ENCODE measurements at regions not wholly inside any gene's neighbourhood (a gene's known extent, or its start where the extent isn't known, plus 50 kb on each side); places are given as distances from the start of the nearest gene placed in this dataset.

DNA sequence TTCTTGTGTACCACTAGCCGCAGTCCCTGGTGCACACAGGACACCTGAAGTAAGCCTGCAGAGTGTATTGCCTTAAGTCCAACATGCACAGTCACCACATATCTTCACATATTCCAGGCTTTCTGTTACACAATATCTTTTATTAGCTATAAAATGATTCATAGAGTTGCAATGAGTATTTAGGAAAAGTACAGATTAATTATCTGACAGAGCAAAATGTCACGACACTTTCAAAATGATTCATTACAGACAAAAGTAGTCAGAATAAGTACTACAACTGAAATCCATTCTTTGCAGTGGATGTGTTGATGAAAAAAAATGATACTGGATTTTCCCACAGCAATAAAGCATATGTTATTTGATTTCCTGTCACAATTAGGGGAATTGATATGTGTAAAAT is 199.5 kb upstream of the ASCC3 start:
- TF ChIP-seq YY1 (IDR thresholded peaks at IDR 0.05; ENCODE audit: insufficient read depth, insufficient read length) (no peak), ZNF274 (IDR thresholded peaks at IDR 0.05; ENCODE audit: low read depth, low read length) (no peak)

All from NT2/D1 (cell line).